ENCODE measurements at regions not wholly inside any gene's neighbourhood (a gene's known extent, or its start where the extent isn't known, plus 50 kb on each side); places are given as distances from the start of the nearest gene placed in this dataset.

DNA sequence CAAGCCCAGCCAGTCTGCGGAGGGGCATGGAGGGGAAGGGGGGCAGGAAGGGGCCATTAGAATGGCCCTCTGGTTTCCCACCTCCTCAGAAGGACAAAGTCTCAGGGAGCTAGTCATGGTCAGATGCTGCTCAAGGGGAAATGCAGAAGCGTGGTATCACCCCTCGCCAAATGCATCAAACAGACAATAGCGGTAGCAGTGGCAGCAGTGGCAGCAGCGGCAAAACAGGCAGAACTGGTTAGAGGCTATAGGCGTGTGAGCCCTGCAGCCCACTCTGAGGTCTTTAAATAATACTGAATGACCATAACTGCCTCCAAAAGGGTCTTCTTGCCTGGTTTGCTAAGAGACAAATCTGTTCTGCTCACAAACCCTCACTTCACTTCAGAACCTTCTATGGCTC lies 186.7 kb downstream of the TFAP2C start:
- TF ChIP-seq CTCF (IDR thresholded peaks at IDR 0.05) (no peak), POLR2AphosphoS5 (IDR thresholded peaks at IDR 0.05) (no peak)

All from esophagus muscularis mucosa (tissue), 3 donors.